IPS DF 19.7 (cell line): ENCODE measurements at regions not wholly inside any gene's neighbourhood (a gene's known extent, or its start where the extent isn't known, plus 50 kb on each side); places are given as distances from the start of the nearest gene placed in this dataset.
"Not testable (repeated sequence)": the region's sequence is repeated elsewhere in the genome, so short reads cannot be mapped to it uniquely, and the experiment has no call there.

Experiments
- DNase-seq: peaks from one replicate; pipeline ENCODE4 v3.0.0-alpha.2; 2013; ENCODE audit warnings: low read depth, low spot score

- DNase-seq = no peak
These were observed 103.6 kb downstream of the OTOL1 start for GRCh38 chr3:161600173-161600572.

GRCh38 chr3:161602475-161602874 lies 105.9 kb downstream of the OTOL1 start:
- DNase-seq = no peak

- no peak for DNase-seq
These were observed 106.3 kb downstream of the OTOL1 start for GRCh38 chr3:161602918-161603317.

- DNase-seq = no peak
These were observed 110.4 kb downstream of the OTOL1 start for GRCh38 chr3:161607056-161607455.

- no peak for DNase-seq
These were observed 122.7 kb downstream of the OTOL1 start for GRCh38 chr3:161619351-161619750.

- no peak for DNase-seq
These were observed 134.2 kb downstream of the OTOL1 start for GRCh38 chr3:161630794-161631193.

GRCh38 chr3:161631536-161631935 lies 134.9 kb downstream of the OTOL1 start:
- no peak for DNase-seq

- no peak for DNase-seq
These were observed 141.0 kb downstream of the OTOL1 start for GRCh38 chr3:161637559-161637958.

GRCh38 chr3:161639095-161639494 lies 142.5 kb downstream of the OTOL1 start:
- DNase-seq = not testable (repeated sequence)

GRCh38 chr3:161640181-161640580 lies 143.6 kb downstream of the OTOL1 start:
- no peak for DNase-seq

GRCh38 chr3:161641287-161641686 lies 144.7 kb downstream of the OTOL1 start:
- no peak for DNase-seq

GRCh38 chr3:161644891-161645635 lies 148.5 kb downstream of the OTOL1 start:
- DNase-seq = no peak

GRCh38 chr3:161647936-161648470 lies 151.4 kb downstream of the OTOL1 start:
- no peak for DNase-seq

GRCh38 chr3:161649900-161650484 lies 153.4 kb downstream of the OTOL1 start:
- DNase-seq = no peak

- DNase-seq = no peak
These were observed 161.2 kb downstream of the OTOL1 start for GRCh38 chr3:161657786-161658185.

- no peak for DNase-seq
These were observed 174.5 kb downstream of the OTOL1 start for GRCh38 chr3:161671141-161671540.

- DNase-seq = no peak
These were observed 175.9 kb downstream of the OTOL1 start for GRCh38 chr3:161672478-161672877.

- peak; percentile 30 for DNase-seq
These were observed 177.3 kb downstream of the OTOL1 start for GRCh38 chr3:161673866-161674265.

- DNase-seq = no peak
These were observed 177.8 kb downstream of the OTOL1 start for GRCh38 chr3:161674402-161674801.

GRCh38 chr3:161681831-161682230 lies 185.2 kb downstream of the OTOL1 start:
- not testable (repeated sequence) for DNase-seq

GRCh38 chr3:161682715-161683114 lies 186.1 kb downstream of the OTOL1 start:
- DNase-seq = no peak

- no peak for DNase-seq
These were observed 193.1 kb downstream of the OTOL1 start for GRCh38 chr3:161689584-161690298.

GRCh38 chr3:161690299-161690620 lies 193.7 kb downstream of the OTOL1 start:
- no peak for DNase-seq
